Neural cell (in vitro differentiated cells): ENCODE measurements at regions not wholly inside any gene's neighbourhood (a gene's known extent, or its start where the extent isn't known, plus 50 kb on each side); places are given as distances from the start of the nearest gene placed in this dataset.

ENCODE experiments used
- H2AFZ ChIP-seq: fragments of 200-600, 300-800 bp; sonication (generic), shearing (Covaris generic); 2 replicates; pipeline ENCODE4 v1.6.0; 2014; ENCODE audit warnings: low read depth, mild to moderate bottlenecking, antibody characterized with exemption, low read length, moderate library complexity
- H3F3A ChIP-seq: fragments of 200-600 bp; shearing (Covaris generic); 2 replicates; pipeline ENCODE4 v1.6.1; 2016; ENCODE audit warnings: mild to moderate bottlenecking, moderate library complexity, mixed read lengths, antibody characterized with exemption, low read length; ENCODE audit not compliant: insufficient read depth, poor library complexity, severe bottlenecking
- H3K27ac ChIP-seq: fragments of 200-600, 300-800 bp; sonication (generic), shearing (Covaris generic); 2 replicates; pipeline ENCODE4 v1.5.1; 2014; ENCODE audit warnings: mild to moderate bottlenecking, low read length, moderate library complexity
- H3K27me3 ChIP-seq: fragments of 300-800, 200-600 bp; sonication (generic), shearing (Covaris generic); 2 replicates; pipeline ENCODE4 v1.6.0; 2014; ENCODE audit warnings: mild to moderate bottlenecking, low read depth, low read length, moderate library complexity; ENCODE audit not compliant: insufficient read depth
- H3K36me3 ChIP-seq: fragments of 300-800, 200-600 bp; sonication (generic), shearing (Covaris generic); 2 replicates; pipeline ENCODE4 v1.5.1; 2014; ENCODE audit warnings: mild to moderate bottlenecking, antibody characterized with exemption, low read length, moderate library complexity; ENCODE audit not compliant: insufficient read depth
- H3K4me2 ChIP-seq: fragments of 300-800, 200-600 bp; sonication (generic), shearing (Covaris generic); 2 replicates; pipeline ENCODE4 v1.6.0; 2014; ENCODE audit warnings: mild to moderate bottlenecking, low read length
- H3K4me3 ChIP-seq: fragments of 300-800, 200-600 bp; sonication (generic), shearing (Covaris generic); 2 replicates; pipeline ENCODE4 v1.5.1; 2014; ENCODE audit warnings: mild to moderate bottlenecking, low read length, moderate library complexity
- H3K79me2 ChIP-seq: fragments of 200-600 bp; shearing (Covaris generic); replicated peaks from 2 replicates; pipeline ENCODE4 v1.6.0; 2014; ENCODE audit warnings: mild to moderate bottlenecking, low read length, moderate library complexity; ENCODE audit not compliant: insufficient read depth
- H3K9ac ChIP-seq: fragments of 300-800, 200-600 bp; sonication (generic), shearing (Covaris generic); 2 replicates; pipeline ENCODE4 v1.6.1; 2016; ENCODE audit warnings: mild to moderate bottlenecking, low read length, mixed read lengths
- H3K9me2 ChIP-seq: fragments of 200-600 bp; shearing (Covaris generic); 2 replicates; pipeline ENCODE4 v1.6.1; 2016; ENCODE audit warnings: mild to moderate bottlenecking, low read length, mixed read lengths; ENCODE audit not compliant: insufficient read depth
- H3K9me3 ChIP-seq: fragments of 200-600, 300-800 bp; sonication (generic), shearing (Covaris generic); 2 replicates; pipeline ENCODE4 v1.6.1; 2016; ENCODE audit warnings: mild to moderate bottlenecking, mixed run types, low read length, moderate library complexity, mixed read lengths
- H4K20me1 ChIP-seq: fragments of 200-600 bp; shearing (Covaris generic); 2 replicates; pipeline ENCODE4 v1.6.1; 2016; ENCODE audit warnings: mild to moderate bottlenecking, mixed run types; ENCODE audit not compliant: insufficient read depth
- CTCF ChIP-seq: fragments of 450-650 bp; IDR thresholded peaks from 2 replicates; pipeline ENCODE4 v1.5.1; 2014; ENCODE audit warnings: antibody characterized with exemption, mild to moderate bottlenecking, moderate library complexity; ENCODE audit not compliant: poor library complexity, severe bottlenecking
- EP300 ChIP-seq: fragments of 450-650 bp; conservative IDR thresholded peaks from 2 replicates; pipeline ENCODE4 v1.6.1; 2014; ENCODE audit warnings: antibody characterized with exemption, mild to moderate bottlenecking, moderate library complexity; ENCODE audit not compliant: poor library complexity, severe bottlenecking
- EZH2 ChIP-seq: fragments of 200-600, 300-800 bp; shearing (Covaris generic), sonication (generic); IDR thresholded peaks from 2 replicates; pipeline ENCODE4 v1.6.1; 2014; ENCODE audit warnings: antibody characterized with exemption, low read length, borderline replicate concordance, mild to moderate bottlenecking; ENCODE audit not compliant: insufficient read depth, poor library complexity, severe bottlenecking
- MXI1 ChIP-seq: fragments of 450-650 bp; conservative IDR thresholded peaks from 2 replicates; pipeline ENCODE4 v1.6.1; 2014; ENCODE audit warnings: antibody characterized with exemption, mild to moderate bottlenecking; ENCODE audit not compliant: poor library complexity, severe bottlenecking
- POLR2AphosphoS5 ChIP-seq: IDR thresholded peaks from 2 replicates; pipeline ENCODE4 v1.6.1; 2012
- RAD21 ChIP-seq: fragments of 450-650 bp; conservative IDR thresholded peaks from 2 replicates; pipeline ENCODE4 v1.6.1; 2014; ENCODE audit warnings: antibody characterized with exemption, mild to moderate bottlenecking, moderate library complexity
- REST ChIP-seq: IDR thresholded peaks from 2 replicates; pipeline ENCODE4 v1.6.1; 2012; ENCODE audit warnings: borderline replicate concordance
- SMC3 ChIP-seq: fragments of 450-650 bp; conservative IDR thresholded peaks from 2 replicates; pipeline ENCODE4 v1.6.1; 2014; ENCODE audit warnings: antibody characterized with exemption, mild to moderate bottlenecking, moderate library complexity; ENCODE audit not compliant: poor library complexity
- TAF1 ChIP-seq: IDR thresholded peaks from 2 replicates; pipeline ENCODE4 v1.6.1; 2012; ENCODE audit warnings: low read depth

DNA sequence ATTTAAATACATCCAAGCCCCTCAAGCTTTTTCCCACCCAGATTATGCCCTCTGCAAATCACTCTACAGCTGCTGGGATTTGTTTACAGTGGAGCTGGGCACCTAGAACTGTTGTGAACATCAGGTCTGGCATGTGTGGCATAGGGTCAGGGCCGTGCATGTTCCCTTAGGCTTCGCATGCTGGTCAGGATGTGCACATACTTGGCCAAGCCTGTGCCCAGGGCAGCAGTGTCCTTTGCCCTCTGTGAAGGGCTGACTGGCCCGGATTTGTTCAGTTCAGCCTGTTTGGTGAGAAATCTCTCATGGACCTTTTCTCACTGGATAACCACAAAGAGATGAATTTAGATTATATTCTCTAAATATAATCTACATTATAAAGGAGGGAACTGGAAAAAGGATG, 471.9 kb downstream of the TRIML1 start:
- Histone ChIP-seq H3K36me3 (no peaks in the 10 kb centered on the region), H3K4me3 (no peak overlapping the region), H2AFZ (no peak overlapping the region), H3K9ac (no peak overlapping the region), H3K9me3 (no peaks in the 10 kb centered on the region), H3K9me2 (no peaks in the 10 kb centered on the region), H4K20me1 (no peaks in the 10 kb centered on the region), H3F3A (no peaks in the 10 kb centered on the region), H3K27ac (no peak overlapping the region), H3K27me3 (no peaks in the 10 kb centered on the region), H3K4me2 (no peak overlapping the region), H3K79me2 (no peaks in the 10 kb centered on the region)
- TF ChIP-seq MXI1 (no peak), CTCF (no peak), SMC3 (no peak), EZH2 (no peak), TAF1 (no peak), REST (no peak), POLR2AphosphoS5 (no peak), EP300 (no peak), RAD21 (no peak)

DNA sequence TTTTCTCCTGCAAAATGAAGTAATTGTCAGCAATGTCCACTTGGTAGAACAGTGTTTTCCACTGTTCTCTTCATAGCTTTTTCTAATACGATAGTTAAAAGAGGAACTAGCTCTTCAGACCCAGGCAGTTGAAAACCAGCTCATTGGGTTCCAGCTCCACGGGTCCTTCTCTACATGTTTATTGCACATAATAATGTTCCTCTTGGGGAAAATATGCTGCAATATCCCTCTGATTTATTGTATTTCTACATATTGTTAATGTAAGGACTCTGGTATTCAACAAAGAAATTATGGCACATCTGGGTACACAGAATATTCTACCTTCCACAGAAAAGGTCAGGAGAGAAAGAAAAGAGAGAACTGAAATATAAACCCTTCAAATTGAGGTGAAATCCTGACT, 473.4 kb downstream of the TRIML1 start:
- TF ChIP-seq EP300 (no peak), SMC3 (no peak), CTCF (no peak), MXI1 (no peak), POLR2AphosphoS5 (no peak), EZH2 (no peak), TAF1 (no peak), REST (no peak)
- Histone ChIP-seq H3K27me3 (no peaks in the 10 kb centered on the region), H2AFZ (no peak overlapping the region), H3K27ac (no peak overlapping the region), H4K20me1 (no peaks in the 10 kb centered on the region), H3K4me2 (no peak overlapping the region), H3K9me2 (no peaks in the 10 kb centered on the region), H3K9ac (no peak overlapping the region), H3F3A (no peaks in the 10 kb centered on the region), H3K36me3 (no peaks in the 10 kb centered on the region), H3K79me2 (no peaks in the 10 kb centered on the region), H3K9me3 (no peaks in the 10 kb centered on the region), H3K4me3 (no peak overlapping the region)
